Amygdala (tissue), 56 donors: ENCODE measurements at regions not wholly inside any gene's neighbourhood (a gene's known extent, or its start where the extent isn't known, plus 50 kb on each side); places are given as distances from the start of the nearest gene placed in this dataset.
"Not testable (repeated sequence)": the region's sequence is repeated elsewhere in the genome, so short reads cannot be mapped to it uniquely, and the experiment has no call there.

Experiments used
- DNase-seq, 56 donors: peaks; one replicate each; lab custom pipeline; 2025; lab: John Stamatoyannopoulos, UW

- DNase-seq, result no peak
Observed at GRCh38 chr22:22817468-22818201, 70.0 kb upstream of the IGLL5 start.

GRCh38 chr22:22818202-22818538 is 69.4 kb upstream of the IGLL5 start:
- DNase-seq, result no peak

- no peak for DNase-seq
Observed at GRCh38 chr22:22818861-22819855, 68.5 kb upstream of the IGLL5 start.

GRCh38 chr22:22820076-22820475 is 67.5 kb upstream of the IGLL5 start:
- DNase-seq, result no peak

- no peak for DNase-seq
Observed at GRCh38 chr22:22820626-22821025, 67.0 kb upstream of the IGLL5 start.

GRCh38 chr22:22821340-22821739 is 66.3 kb upstream of the IGLL5 start:
- DNase-seq, result no peak

- no peak for DNase-seq
Observed at GRCh38 chr22:22822106-22822505, 65.5 kb upstream of the IGLL5 start.

GRCh38 chr22:22822553-22822952 is 65.1 kb upstream of the IGLL5 start:
- DNase-seq, result not testable (repeated sequence)

- DNase-seq, result no peak
Observed at GRCh38 chr22:22823131-22823810, 64.3 kb upstream of the IGLL5 start.

GRCh38 chr22:22824340-22825212 is 63.0 kb upstream of the IGLL5 start:
- no peak for DNase-seq

- DNase-seq, result no peak
Observed at GRCh38 chr22:22825213-22825593, 62.4 kb upstream of the IGLL5 start.

GRCh38 chr22:22827187-22827939 is 60.3 kb upstream of the IGLL5 start:
- no peak for DNase-seq

- no peak for DNase-seq
Observed at GRCh38 chr22:22830193-22830592, 57.4 kb upstream of the IGLL5 start.

GRCh38 chr22:22830957-22831688 is 56.5 kb upstream of the IGLL5 start:
- no peak for DNase-seq

GRCh38 chr22:22833059-22833458 is 54.6 kb upstream of the IGLL5 start:
- DNase-seq, result no peak

GRCh38 chr22:22833488-22833887 is 54.1 kb upstream of the IGLL5 start:
- DNase-seq, result no peak

GRCh38 chr22:22834204-22834603 is 53.4 kb upstream of the IGLL5 start:
- DNase-seq, result no peak

GRCh38 chr22:22834783-22835182 is 52.8 kb upstream of the IGLL5 start:
- no peak for DNase-seq

GRCh38 chr22:22835242-22835641 is 52.4 kb upstream of the IGLL5 start:
- DNase-seq, result no peak
